Endothelial cell of umbilical vein (primary cell): ENCODE measurements at regions not wholly inside any gene's neighbourhood (a gene's known extent, or its start where the extent isn't known, plus 50 kb on each side); places are given as distances from the start of the nearest gene placed in this dataset.

Experiments
- CTCF ChIP-seq, 2 donors: IDR thresholded peaks; 1 replicate in 1 of 2; 2 replicates in 1 of 2; pipeline ENCODE4 v1.5.1; 2011; ENCODE audit warnings: low read length in 2 of 2, mild to moderate bottlenecking in 2 of 2, moderate library complexity in 2 of 2, control low read depth in 1 of 2, inconsistent platforms in 1 of 2, low read depth in 1 of 2; ENCODE audit not compliant: insufficient read depth in 1 of 2; ENCODE audit errors: extremely low read depth in 1 of 2
- EZH2 ChIP-seq: IDR thresholded peaks from 2 replicates; pipeline ENCODE4 v1.6.1; 2012; ENCODE audit warnings: borderline replicate concordance, low read depth, mild to moderate bottlenecking, moderate library complexity, low read length, inconsistent platforms; ENCODE audit not compliant: severe bottlenecking
- FOS ChIP-seq: IDR thresholded peaks from 2 replicates; pipeline ENCODE4 v1.6.1; 2011; ENCODE audit warnings: mild to moderate bottlenecking, low read length, moderate library complexity, borderline replicate concordance; ENCODE audit not compliant: insufficient read depth
- GATA2 ChIP-seq: IDR thresholded peaks from 2 replicates; pipeline ENCODE4 v1.7.0; 2011; ENCODE audit warnings: low read depth, mild to moderate bottlenecking, moderate library complexity, mixed read lengths, low read length; ENCODE audit not compliant: insufficient read length, insufficient read depth
- JUN ChIP-seq: IDR thresholded peaks from 2 replicates; pipeline ENCODE4 v1.6.1; 2011; ENCODE audit warnings: borderline replicate concordance, low read depth; ENCODE audit not compliant: insufficient read length, insufficient read depth
- MYC ChIP-seq: IDR thresholded peaks from one replicate; pipeline ENCODE4 v1.6.1; 2011; ENCODE audit warnings: mild to moderate bottlenecking, low read depth, low read length
- POLR2A ChIP-seq: IDR thresholded peaks from 2 replicates; pipeline ENCODE4 v1.6.1; 2012; ENCODE audit warnings: low read depth, mild to moderate bottlenecking, control low read depth, low read length
- POLR2AphosphoS5 ChIP-seq: IDR thresholded peaks from 2 replicates; pipeline ENCODE4 v1.6.1; 2012; ENCODE audit warnings: low read depth, mild to moderate bottlenecking, control low read depth, low read length, moderate library complexity; ENCODE audit not compliant: insufficient read depth
- TF ChIP-seq, protein P1 (sequence below): IDR thresholded peaks from 2 replicates; pipeline ENCODE4 v1.6.1; 2011; ENCODE audit not compliant: insufficient read depth, insufficient read length

- TF ChIP-seq CTCF (IDR thresholded peaks at IDR 0.05; ENCODE audit: extremely low read depth in 1 of 2, insufficient read depth in 1 of 2, low read depth in 1 of 2, low read length in 2 of 2), result no peak
- no peak for TF ChIP-seq EZH2
- no peak for TF ChIP-seq POLR2A
- TF ChIP-seq JUN, result no peak
- TF ChIP-seq, protein P1, sequence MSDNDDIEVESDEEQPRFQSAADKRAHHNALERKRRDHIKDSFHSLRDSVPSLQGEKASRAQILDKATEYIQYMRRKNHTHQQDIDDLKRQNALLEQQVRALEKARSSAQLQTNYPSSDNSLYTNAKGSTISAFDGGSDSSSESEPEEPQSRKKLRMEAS, result peak; percentile 18
- no peak for TF ChIP-seq POLR2AphosphoS5
- TF ChIP-seq FOS, result no peak
- TF ChIP-seq MYC, result no peak
- no peak for TF ChIP-seq GATA2
These were observed 814.4 kb downstream of the TENT5A start for GRCh38 chr6:80938131-80938530.
